ENCODE measurements at regions not wholly inside any gene's neighbourhood (a gene's known extent, or its start where the extent isn't known, plus 50 kb on each side); places are given as distances from the start of the nearest gene placed in this dataset.

GRCh38 chr11:109140426-109140825 lies 281.6 kb upstream of the C11orf87 start:
- H3K27ac Mint-ChIP-seq = no peak overlapping the region
- H3K27me3 Mint-ChIP-seq (ENCODE audit: low read depth in 2 of 2) = peaks cover 10% of the 10 kb centered on the region in 2 donors
- intact Hi-C loops (cut with micrococcal nuclease) = no loop called here

GRCh38 chr11:109140857-109141515 lies 281.0 kb upstream of the C11orf87 start:
- Histone ChIP-seq H3K4me1 (ENCODE audit: control insufficient read depth, insufficient read depth, low read length) (no peaks in the 10 kb centered on the region), H3K4me3 (ENCODE audit: low read length) (no peak overlapping the region), H3K27me3 (ENCODE audit: control insufficient read depth, insufficient read depth, low read length) (no peaks in the 10 kb centered on the region), H3K27ac (ENCODE audit: low read length) (no peak overlapping the region), H3K36me3 (ENCODE audit: control insufficient read depth, insufficient read depth, low read length) (no peaks in the 10 kb centered on the region), H3K9me3 (ENCODE audit: control insufficient read depth, insufficient read depth, low read length) (no peaks in the 10 kb centered on the region)
- TF ChIP-seq, protein P1, sequence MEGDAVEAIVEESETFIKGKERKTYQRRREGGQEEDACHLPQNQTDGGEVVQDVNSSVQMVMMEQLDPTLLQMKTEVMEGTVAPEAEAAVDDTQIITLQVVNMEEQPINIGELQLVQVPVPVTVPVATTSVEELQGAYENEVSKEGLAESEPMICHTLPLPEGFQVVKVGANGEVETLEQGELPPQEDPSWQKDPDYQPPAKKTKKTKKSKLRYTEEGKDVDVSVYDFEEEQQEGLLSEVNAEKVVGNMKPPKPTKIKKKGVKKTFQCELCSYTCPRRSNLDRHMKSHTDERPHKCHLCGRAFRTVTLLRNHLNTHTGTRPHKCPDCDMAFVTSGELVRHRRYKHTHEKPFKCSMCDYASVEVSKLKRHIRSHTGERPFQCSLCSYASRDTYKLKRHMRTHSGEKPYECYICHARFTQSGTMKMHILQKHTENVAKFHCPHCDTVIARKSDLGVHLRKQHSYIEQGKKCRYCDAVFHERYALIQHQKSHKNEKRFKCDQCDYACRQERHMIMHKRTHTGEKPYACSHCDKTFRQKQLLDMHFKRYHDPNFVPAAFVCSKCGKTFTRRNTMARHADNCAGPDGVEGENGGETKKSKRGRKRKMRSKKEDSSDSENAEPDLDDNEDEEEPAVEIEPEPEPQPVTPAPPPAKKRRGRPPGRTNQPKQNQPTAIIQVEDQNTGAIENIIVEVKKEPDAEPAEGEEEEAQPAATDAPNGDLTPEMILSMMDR (IDR thresholded peaks at IDR 0.05) = no peak
- H3K27ac Mint-ChIP-seq = no peak overlapping the region
- intact Hi-C loops (cut with micrococcal nuclease) = no loop called here
- no peak overlapping the region for H3K4me3 Mint-ChIP-seq
- DNase-seq (no peak), ATAC-seq (no peak)
- H3K36me3 Mint-ChIP-seq = peaks cover 6% of the 10 kb centered on the region
- 80% methylated on average over 3 of the region's 3 CpGs for WGBS (ENCODE audit: insufficient coverage)
- H3K9me3 Mint-ChIP-seq = peaks cover 0 to 4% of the 10 kb centered on the region in 2 donors
- peaks cover 10% of the 10 kb centered on the region in 2 donors for H3K27me3 Mint-ChIP-seq (ENCODE audit: low read depth in 2 of 2)
- no peaks in the 10 kb centered on the region for H3K4me1 Mint-ChIP-seq

More at GRCh38 chr11:109140426-109140825, 281.6 kb upstream of the C11orf87 start:
- Mint-ChIP-seq H3K4me3 (no peak overlapping the region), H3K36me3 (peaks cover 6% of the 10 kb centered on the region), H3K4me1 (no peaks in the 10 kb centered on the region), H3K9me3 (peaks cover 0 to 4% of the 10 kb centered on the region in 2 donors)
- no peaks in the 10 kb centered on the region for H3K27me3 ChIP-seq (ENCODE audit: control insufficient read depth, insufficient read depth, low read length)
- no peaks in the 10 kb centered on the region for H3K9me3 ChIP-seq (ENCODE audit: control insufficient read depth, insufficient read depth, low read length)
- H3K4me1 ChIP-seq (ENCODE audit: control insufficient read depth, insufficient read depth, low read length) = no peaks in the 10 kb centered on the region
- no peak for DNase-seq
- no peaks in the 10 kb centered on the region for H3K36me3 ChIP-seq (ENCODE audit: control insufficient read depth, insufficient read depth, low read length)
- no peak for ATAC-seq
- no peak overlapping the region for H3K27ac ChIP-seq (ENCODE audit: low read length)
- TF ChIP-seq, protein P1 (IDR thresholded peaks at IDR 0.05) = no peak
- H3K4me3 ChIP-seq (ENCODE audit: low read length) = no peak overlapping the region

DNA sequence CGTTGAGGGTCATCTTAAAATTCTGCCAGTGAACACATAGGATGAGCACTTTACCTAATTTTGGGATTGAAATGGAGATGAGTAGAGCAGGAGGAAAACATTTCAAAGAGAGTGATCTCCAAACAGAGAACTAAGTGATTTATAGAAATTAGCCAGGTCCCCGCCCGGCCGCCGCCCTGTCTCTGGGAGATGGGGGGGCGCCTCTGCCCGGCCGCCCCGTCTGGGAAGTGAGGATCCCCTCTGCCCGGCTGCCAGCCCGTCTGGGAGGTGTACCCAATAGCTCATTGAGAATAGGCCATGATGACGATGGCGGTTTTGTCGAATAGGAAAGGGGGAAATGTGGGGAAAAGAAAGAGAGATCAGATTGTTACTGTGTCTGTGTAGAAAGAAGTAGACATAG lies 276.7 kb upstream of the C11orf87 start:
- Histone ChIP-seq H3K27me3 (ENCODE audit: control insufficient read depth, insufficient read depth, low read length) (no peaks in the 10 kb centered on the region), H3K4me3 (ENCODE audit: low read length) (no peak overlapping the region), H3K4me1 (ENCODE audit: control insufficient read depth, insufficient read depth, low read length) (no peaks in the 10 kb centered on the region), H3K36me3 (ENCODE audit: control insufficient read depth, insufficient read depth, low read length) (no peaks in the 10 kb centered on the region), H3K9me3 (ENCODE audit: control insufficient read depth, insufficient read depth, low read length) (no peaks in the 10 kb centered on the region), H3K27ac (ENCODE audit: low read length) (no peak overlapping the region)
- WGBS (ENCODE audit: insufficient coverage) = 92% methylated on average over 14 of the region's 14 CpGs
- peaks cover 11% of the 10 kb centered on the region in 2 donors for H3K27me3 Mint-ChIP-seq (ENCODE audit: low read depth in 2 of 2)
- H3K9me3 Mint-ChIP-seq = peaks cover 0 to 2% of the 10 kb centered on the region in 2 donors
- H3K36me3 Mint-ChIP-seq = no peaks in the 10 kb centered on the region
- intact Hi-C loops (cut with micrococcal nuclease) = no loop called here
- ATAC-seq (no peak), DNase-seq (no peak)
- H3K27ac Mint-ChIP-seq = no peak overlapping the region
- H3K4me1 Mint-ChIP-seq = no peaks in the 10 kb centered on the region
- TF ChIP-seq, protein P1 (IDR thresholded peaks at IDR 0.05) = no peak
- no peak overlapping the region for H3K4me3 Mint-ChIP-seq

GRCh38 chr11:109147726-109148125 lies 274.3 kb upstream of the C11orf87 start:
- no peaks in the 10 kb centered on the region for H3K4me1 Mint-ChIP-seq
- Histone ChIP-seq H3K36me3 (ENCODE audit: control insufficient read depth, insufficient read depth, low read length) (no peaks in the 10 kb centered on the region), H3K27ac (ENCODE audit: low read length) (no peak overlapping the region), H3K4me3 (ENCODE audit: low read length) (no peak overlapping the region), H3K4me1 (ENCODE audit: control insufficient read depth, insufficient read depth, low read length) (no peaks in the 10 kb centered on the region), H3K27me3 (ENCODE audit: control insufficient read depth, insufficient read depth, low read length) (no peaks in the 10 kb centered on the region), H3K9me3 (ENCODE audit: control insufficient read depth, insufficient read depth, low read length) (no peaks in the 10 kb centered on the region)
- no peak for DNase-seq
- peaks cover 0 to 5% of the 10 kb centered on the region in 2 donors for H3K9me3 Mint-ChIP-seq
- peaks cover 11 to 13% of the 10 kb centered on the region in 2 donors for H3K27me3 Mint-ChIP-seq (ENCODE audit: low read depth in 2 of 2)
- intact Hi-C loops (cut with micrococcal nuclease) = no loop called here
- ATAC-seq = no peak
- no peaks in the 10 kb centered on the region for H3K36me3 Mint-ChIP-seq
- TF ChIP-seq, protein P1 (IDR thresholded peaks at IDR 0.05) = no peak
- H3K4me3 Mint-ChIP-seq = no peak overlapping the region
- no peak overlapping the region for H3K27ac Mint-ChIP-seq

Data from natural killer cell (primary cell).